AG04449 (cell line): ENCODE measurements at regions not wholly inside any gene's neighbourhood (a gene's known extent, or its start where the extent isn't known, plus 50 kb on each side); places are given as distances from the start of the nearest gene placed in this dataset.

Source experiments
- CTCF ChIA-PET: fragments of 350-600 bp; formaldehyde crosslinking; extraction: SDS; loops from one replicate; lab custom pipeline; 2021; ENCODE audit warnings: antibody characterized with exemption; lab: Yijun Ruan, JAX
- POLR2A ChIA-PET: fragments of 400-600, 350-600 bp; formaldehyde crosslinking; extraction: SDS; loops from one replicate; lab custom pipeline; 2020; ENCODE audit warnings: antibody characterized with exemption, inconsistent platforms; lab: Yijun Ruan, JAX
- DNase-seq: peaks from one replicate; pipeline ENCODE4 v3.0.0-alpha.2; 2010; ENCODE audit warnings: low read depth, low spot score
- H3K4me3 ChIP-seq: 2 replicates; pipeline ENCODE4 v1.5.1; 2011; ENCODE audit warnings: low read depth, mild to moderate bottlenecking, control low read depth, low read length
- CTCF ChIP-seq: IDR thresholded peaks from one replicate; pipeline ENCODE4 v1.5.1; 2011; ENCODE audit warnings: mild to moderate bottlenecking, moderate library complexity, low read length, control low read depth, inconsistent platforms; ENCODE audit not compliant: insufficient read depth; ENCODE audit errors: missing control alignments

- CTCF ChIA-PET: interaction anchor here (0.7 to 1.8 kb wide), 3 partner anchors 11 to 183 kb away, joined by 3 to 8 read pairs (median 5); no protein-coding TSS in a partner anchor
These were observed 169.2 kb upstream of the HMHB1 start for GRCh38 chr5:143642791-143643190.

GRCh38 chr5:143641549-143642355, 170.2 kb upstream of the HMHB1 start:
- DNase-seq: no peak
- no peak for TF ChIP-seq CTCF
- POLR2A ChIA-PET: no interaction called here
- CTCF ChIA-PET: interaction anchor here (1.5 to 1.8 kb wide), 2 partner anchors 14 to 184 kb away, joined by 5 to 8 read pairs; no protein-coding TSS in a partner anchor
- no peak overlapping the region for H3K4me3 ChIP-seq

More at GRCh38 chr5:143642791-143643190, 169.2 kb upstream of the HMHB1 start:
- no peak for TF ChIP-seq CTCF
- POLR2A ChIA-PET: no interaction called here
- no peak for DNase-seq
- no peak overlapping the region for H3K4me3 ChIP-seq

DNA sequence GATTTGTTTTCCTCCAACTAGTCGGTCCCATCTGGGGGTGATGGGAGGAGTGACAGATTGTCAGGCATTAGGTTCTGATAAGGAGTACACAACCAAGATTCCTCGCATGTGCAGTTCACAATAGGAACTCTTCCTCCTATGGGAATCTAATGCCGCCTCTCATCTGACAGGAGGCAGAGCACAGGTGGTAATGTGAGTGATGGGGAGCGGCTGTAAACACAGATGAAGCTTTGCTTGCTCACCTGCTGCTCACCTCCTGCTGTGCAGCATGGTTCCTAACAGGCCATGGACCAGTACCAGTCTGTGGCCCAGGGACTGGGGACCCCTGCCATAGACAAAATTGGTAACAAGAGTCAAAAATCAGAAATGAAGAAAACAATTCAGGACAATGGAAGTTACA, 173.3 kb upstream of the HMHB1 start:
- TF ChIP-seq CTCF: no peak
- ChIA-PET POLR2A (no interaction called here), CTCF (no interaction called here)
- no peak for DNase-seq
- no peak overlapping the region for H3K4me3 ChIP-seq

DNA sequence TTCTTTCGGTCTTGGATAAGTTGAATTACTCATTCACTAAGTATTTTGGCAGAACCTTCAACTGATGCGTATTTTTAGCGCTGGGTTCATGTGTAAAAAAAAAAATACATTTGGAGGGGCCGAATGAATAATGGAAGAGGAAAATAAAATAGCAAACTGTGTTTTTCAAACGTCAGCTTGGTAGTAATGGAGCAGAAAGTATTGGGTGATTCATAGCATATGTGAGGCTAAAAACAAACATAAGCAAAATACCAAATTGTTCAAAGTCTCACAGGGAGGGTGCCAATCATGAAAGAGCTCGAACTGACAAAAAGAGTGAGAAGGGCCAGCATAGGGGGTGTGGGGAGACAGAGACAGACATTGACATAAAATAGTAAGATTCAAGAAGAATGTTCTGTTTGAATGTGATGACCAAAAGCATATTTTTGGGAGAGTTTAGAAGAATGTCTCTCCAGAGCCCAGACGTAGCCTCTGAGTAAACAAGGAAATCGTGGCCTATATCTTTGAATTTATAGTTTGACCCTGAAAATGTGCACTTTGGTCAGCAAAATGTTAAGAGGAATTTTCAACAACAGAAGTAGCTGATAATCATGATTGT, 174.9 kb upstream of the HMHB1 start:
- H3K4me3 ChIP-seq: no peak overlapping the region
- no peak for DNase-seq
- CTCF ChIA-PET: interaction anchor here (1.7 kb wide), 1 partner anchor 331 kb away, joined by 5 read pairs; no protein-coding TSS in a partner anchor
- no peak for TF ChIP-seq CTCF
- POLR2A ChIA-PET: no interaction called here

DNA sequence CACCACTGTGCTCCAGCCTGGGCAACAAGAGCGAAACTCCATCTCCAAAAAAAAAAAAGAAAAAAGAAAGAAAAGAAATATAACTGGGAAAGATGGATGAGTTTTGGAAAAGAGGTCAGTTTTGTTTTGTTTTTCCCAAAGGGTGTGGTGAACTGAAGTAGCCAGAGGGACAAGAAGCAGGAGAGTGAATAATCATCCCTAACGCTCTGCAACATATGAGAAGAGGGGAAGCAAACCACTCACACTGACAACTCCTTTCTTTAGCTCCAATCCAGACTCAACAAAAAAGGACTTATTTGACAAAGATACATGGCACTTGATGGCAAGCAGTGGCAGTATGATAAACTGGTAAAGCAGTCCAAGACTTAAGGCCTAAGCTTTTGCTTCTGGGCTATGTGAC, 176.1 kb upstream of the HMHB1 start:
- H3K4me3 ChIP-seq: no peak overlapping the region
- ChIA-PET POLR2A (interaction anchor here (0.6 to 0.7 kb wide), 3 partner anchors 9 to 318 kb away, joined by 3 read pairs; no protein-coding TSS in a partner anchor), CTCF (interaction anchor here (0.9 to 1.7 kb wide), 4 partner anchors 13 to 332 kb away, joined by 3 to 5 read pairs (median 3); no protein-coding TSS in a partner anchor)

More for the DNA sequence above, 176.1 kb upstream of the HMHB1 start:
- no peak for DNase-seq
- TF ChIP-seq CTCF: no peak
